ENCODE measurements at regions not wholly inside any gene's neighbourhood (a gene's known extent, or its start where the extent isn't known, plus 50 kb on each side); places are given as distances from the start of the nearest gene placed in this dataset.

DNA sequence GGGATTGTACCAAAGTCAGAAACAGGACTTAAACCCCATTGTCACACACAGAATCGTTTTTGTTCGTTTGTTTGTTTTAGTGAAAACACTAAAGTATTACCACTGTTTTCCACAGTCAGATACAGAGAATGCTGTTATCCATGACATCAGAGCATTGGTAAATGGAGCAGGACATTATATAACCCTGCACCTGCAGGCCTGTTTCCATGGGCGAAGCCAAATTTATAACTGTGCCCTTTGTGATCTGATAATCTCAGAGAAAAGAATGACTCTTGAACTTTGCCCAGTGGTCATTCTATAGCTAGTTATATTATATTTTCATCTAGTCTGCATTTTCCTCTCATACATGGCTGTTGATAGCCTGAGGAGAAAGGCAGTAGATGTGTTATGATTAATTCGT, 217.6 kb downstream of the TMEM182 start:
- H3K27me3 Mint-ChIP-seq, result peaks cover 0 to 1% of the 10 kb centered on the region in 2 donors
- H3K36me3 ChIP-seq (ENCODE audit: insufficient read depth, low read length), result no peaks in the 10 kb centered on the region
- H3K4me1 ChIP-seq (ENCODE audit: insufficient read depth, low read length), result no peaks in the 10 kb centered on the region
- DNase-seq, result no peak
- no peaks in the 10 kb centered on the region for H3K9me3 ChIP-seq (ENCODE audit: control insufficient read depth in 1 of 2, low read length in 2 of 2)
- H3K9me3 Mint-ChIP-seq, result peaks cover 0 to 2% (median 0%) of the 10 kb centered on the region in 8 donors
- no peak overlapping the region for H3K4me3 ChIP-seq (ENCODE audit: low read length in 2 of 2)
- H3K27ac ChIP-seq (ENCODE audit: low read depth, low read length), result no peak overlapping the region
- no peak overlapping the region for H3K4me3 Mint-ChIP-seq
- ChIA-PET POLR2A (ENCODE audit: partially characterized antibody) (no interaction called here), CTCF (ENCODE audit: partially characterized antibody) (no interaction called here)
- intact Hi-C loops (cut with micrococcal nuclease), result no loop called here
- no peaks in the 10 kb centered on the region for H3K27me3 ChIP-seq (ENCODE audit: insufficient read depth, low read length)
- H3K36me3 Mint-ChIP-seq, result no peaks in the 10 kb centered on the region
- H3K27ac Mint-ChIP-seq, result no peak overlapping the region
- no peaks in the 10 kb centered on the region for H3K4me1 Mint-ChIP-seq

GRCh38 chr2:102983786-102984185, 222.0 kb downstream of the TMEM182 start:
- H3K27ac Mint-ChIP-seq, result no peak overlapping the region
- Histone ChIP-seq H3K9me3 (ENCODE audit: control insufficient read depth in 1 of 2, low read length in 2 of 2) (no peaks in the 10 kb centered on the region), H3K27ac (ENCODE audit: low read depth, low read length) (no peak overlapping the region), H3K36me3 (ENCODE audit: insufficient read depth, low read length) (no peaks in the 10 kb centered on the region), H3K27me3 (ENCODE audit: insufficient read depth, low read length) (no peaks in the 10 kb centered on the region), H3K4me1 (ENCODE audit: insufficient read depth, low read length) (no peaks in the 10 kb centered on the region), H3K4me3 (ENCODE audit: low read length in 2 of 2) (no peak overlapping the region)
- peaks cover 0 to 1% of the 10 kb centered on the region in 2 donors for H3K27me3 Mint-ChIP-seq
- ChIA-PET CTCF (ENCODE audit: partially characterized antibody) (no interaction called here), POLR2A (ENCODE audit: partially characterized antibody) (no interaction called here)
- H3K4me3 Mint-ChIP-seq, result no peak overlapping the region
- intact Hi-C loops (cut with micrococcal nuclease), result no loop called here
- DNase-seq, result no peak
- no peaks in the 10 kb centered on the region for H3K4me1 Mint-ChIP-seq
- no peaks in the 10 kb centered on the region for H3K36me3 Mint-ChIP-seq
- peaks cover 0 to 4% (median under 1%) of the 10 kb centered on the region in 8 donors for H3K9me3 Mint-ChIP-seq

GRCh38 chr2:102986826-102987490, 225.1 kb downstream of the TMEM182 start:
- no peak for DNase-seq
- Histone ChIP-seq H3K9me3 (ENCODE audit: control insufficient read depth in 1 of 2, low read length in 2 of 2) (no peaks in the 10 kb centered on the region), H3K4me3 (ENCODE audit: low read length in 2 of 2) (no peak overlapping the region), H3K4me1 (ENCODE audit: insufficient read depth, low read length) (no peaks in the 10 kb centered on the region), H3K27me3 (ENCODE audit: insufficient read depth, low read length) (no peaks in the 10 kb centered on the region), H3K27ac (ENCODE audit: low read depth, low read length) (no peak overlapping the region), H3K36me3 (ENCODE audit: insufficient read depth, low read length) (no peaks in the 10 kb centered on the region)
- H3K27me3 Mint-ChIP-seq, result no peaks in the 10 kb centered on the region
- peaks cover 0 to 4% (median 0%) of the 10 kb centered on the region in 4 donors for H3K4me1 Mint-ChIP-seq
- ChIA-PET POLR2A (ENCODE audit: partially characterized antibody) (no interaction called here), CTCF (ENCODE audit: partially characterized antibody) (no interaction called here)
- H3K27ac Mint-ChIP-seq, result no peak overlapping the region
- H3K9me3 Mint-ChIP-seq, result peaks cover 0 to 2% (median under 1%) of the 10 kb centered on the region in 8 donors
- intact Hi-C loops (cut with micrococcal nuclease), result no loop called here
- no peak overlapping the region for H3K4me3 Mint-ChIP-seq
- H3K36me3 Mint-ChIP-seq, result no peaks in the 10 kb centered on the region

GRCh38 chr2:102992607-102993006, 230.8 kb downstream of the TMEM182 start:
- no peaks in the 10 kb centered on the region for H3K27me3 ChIP-seq (ENCODE audit: insufficient read depth, low read length)
- H3K4me1 ChIP-seq (ENCODE audit: insufficient read depth, low read length), result no peaks in the 10 kb centered on the region
- Mint-ChIP-seq H3K4me3 (no peak overlapping the region), H3K36me3 (no peaks in the 10 kb centered on the region), H3K9me3 (peaks cover 0 to 2% (median 0%) of the 10 kb centered on the region in 8 donors), H3K4me1 (peaks cover 0 to 4% (median 0%) of the 10 kb centered on the region in 4 donors), H3K27ac (no peak overlapping the region), H3K27me3 (no peaks in the 10 kb centered on the region)
- intact Hi-C loops (cut with micrococcal nuclease), result no loop called here
- no peak for DNase-seq
- POLR2A ChIA-PET (ENCODE audit: partially characterized antibody), result no interaction called here
- CTCF ChIA-PET (ENCODE audit: partially characterized antibody), result no interaction called here
- no peak overlapping the region for H3K4me3 ChIP-seq (ENCODE audit: low read length in 2 of 2)
- H3K36me3 ChIP-seq (ENCODE audit: insufficient read depth, low read length), result no peaks in the 10 kb centered on the region
- H3K27ac ChIP-seq (ENCODE audit: low read depth, low read length), result no peak overlapping the region
- H3K9me3 ChIP-seq (ENCODE audit: control insufficient read depth in 1 of 2, low read length in 2 of 2), result no peaks in the 10 kb centered on the region

DNA sequence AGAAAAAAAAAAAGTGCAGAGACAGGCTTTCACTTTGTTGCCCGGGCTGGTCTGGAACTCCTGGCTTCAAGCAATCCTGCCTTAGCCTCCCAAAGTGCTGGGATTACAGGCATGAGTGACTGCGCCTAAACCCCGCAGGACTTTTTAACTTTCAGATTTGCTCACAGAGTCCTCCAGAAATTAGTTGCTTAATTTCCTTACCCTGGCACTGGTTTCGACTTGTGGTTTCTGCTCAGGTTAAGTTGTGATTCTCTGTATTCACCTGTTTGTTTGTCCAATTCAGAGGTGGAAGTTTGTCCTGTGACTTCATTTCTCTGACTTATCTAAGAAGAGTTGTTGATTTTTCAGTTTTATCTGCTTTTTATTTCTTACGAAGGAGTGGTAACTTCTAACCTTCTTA, 238.1 kb downstream of the TMEM182 start:
- H3K27ac Mint-ChIP-seq, result no peak overlapping the region
- no peaks in the 10 kb centered on the region for H3K4me1 Mint-ChIP-seq
- H3K4me3 ChIP-seq (ENCODE audit: low read length in 2 of 2), result no peak overlapping the region
- no peaks in the 10 kb centered on the region for H3K27me3 Mint-ChIP-seq
- no peaks in the 10 kb centered on the region for H3K36me3 ChIP-seq (ENCODE audit: insufficient read depth, low read length)
- no peak overlapping the region for H3K4me3 Mint-ChIP-seq
- peaks cover 0 to 9% (median 3%) of the 10 kb centered on the region in 8 donors for H3K9me3 Mint-ChIP-seq
- intact Hi-C loops (cut with micrococcal nuclease), result no loop called here
- H3K4me1 ChIP-seq (ENCODE audit: insufficient read depth, low read length), result no peaks in the 10 kb centered on the region
- DNase-seq, result no peak
- CTCF ChIA-PET (ENCODE audit: partially characterized antibody), result no interaction called here
- POLR2A ChIA-PET (ENCODE audit: partially characterized antibody), result no interaction called here
- no peaks in the 10 kb centered on the region for H3K27me3 ChIP-seq (ENCODE audit: insufficient read depth, low read length)
- H3K36me3 Mint-ChIP-seq, result no peaks in the 10 kb centered on the region
- no peak overlapping the region for H3K27ac ChIP-seq (ENCODE audit: low read depth, low read length)
- no peaks in the 10 kb centered on the region for H3K9me3 ChIP-seq (ENCODE audit: control insufficient read depth in 1 of 2, low read length in 2 of 2)

DNA sequence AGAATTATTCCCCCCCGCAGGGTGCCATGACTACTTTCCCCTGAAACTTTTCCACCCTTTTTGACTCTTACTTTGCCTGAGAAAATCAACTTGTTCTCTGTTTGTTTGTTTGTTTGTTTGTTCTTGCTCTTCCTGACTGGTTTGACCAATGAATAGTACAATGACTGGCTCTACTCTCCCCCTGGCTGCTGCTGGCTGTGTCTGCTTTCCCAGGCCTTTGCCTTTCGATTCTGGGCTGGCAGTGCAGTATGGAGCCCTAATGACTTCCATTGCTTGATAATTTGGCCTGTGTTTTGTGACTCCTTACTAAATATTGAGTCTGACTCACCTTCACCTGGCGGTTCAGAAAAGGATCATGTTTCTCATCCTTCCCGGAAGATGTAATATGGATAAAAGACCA, 241.1 kb downstream of the TMEM182 start:
- Histone ChIP-seq H3K27me3 (ENCODE audit: insufficient read depth, low read length) (no peaks in the 10 kb centered on the region), H3K36me3 (ENCODE audit: insufficient read depth, low read length) (no peaks in the 10 kb centered on the region), H3K4me1 (ENCODE audit: insufficient read depth, low read length) (no peaks in the 10 kb centered on the region), H3K9me3 (ENCODE audit: control insufficient read depth in 1 of 2, low read length in 2 of 2) (no peaks in the 10 kb centered on the region), H3K4me3 (ENCODE audit: low read length in 2 of 2) (no peak overlapping the region), H3K27ac (ENCODE audit: low read depth, low read length) (no peak overlapping the region)
- Mint-ChIP-seq H3K36me3 (no peaks in the 10 kb centered on the region), H3K9me3 (peaks cover 0 to 9% (median 4%) of the 10 kb centered on the region in 8 donors), H3K4me1 (no peaks in the 10 kb centered on the region), H3K27me3 (no peaks in the 10 kb centered on the region), H3K27ac (no peak overlapping the region), H3K4me3 (no peak overlapping the region)
- intact Hi-C loops (cut with micrococcal nuclease), result no loop called here
- POLR2A ChIA-PET (ENCODE audit: partially characterized antibody), result no interaction called here
- CTCF ChIA-PET (ENCODE audit: partially characterized antibody), result no interaction called here
- no peak for DNase-seq

- Mint-ChIP-seq H3K36me3 (no peaks in the 10 kb centered on the region), H3K27me3 (no peaks in the 10 kb centered on the region), H3K27ac (no peak overlapping the region), H3K9me3 (peaks cover 0 to 9% (median 3%) of the 10 kb centered on the region in 8 donors), H3K4me1 (no peaks in the 10 kb centered on the region), H3K4me3 (no peak overlapping the region)
- no peak overlapping the region for H3K4me3 ChIP-seq (ENCODE audit: low read length in 2 of 2)
- H3K36me3 ChIP-seq (ENCODE audit: insufficient read depth, low read length), result no peaks in the 10 kb centered on the region
- H3K9me3 ChIP-seq (ENCODE audit: control insufficient read depth in 1 of 2, low read length in 2 of 2), result no peaks in the 10 kb centered on the region
- CTCF ChIA-PET (ENCODE audit: partially characterized antibody), result no interaction called here
- intact Hi-C loops (cut with micrococcal nuclease), result no loop called here
- H3K27me3 ChIP-seq (ENCODE audit: insufficient read depth, low read length), result no peaks in the 10 kb centered on the region
- no peak overlapping the region for H3K27ac ChIP-seq (ENCODE audit: low read depth, low read length)
- DNase-seq, result no peak
- no peaks in the 10 kb centered on the region for H3K4me1 ChIP-seq (ENCODE audit: insufficient read depth, low read length)
- POLR2A ChIA-PET (ENCODE audit: partially characterized antibody), result no interaction called here
Measured at GRCh38 chr2:103003750-103004260, 242.0 kb downstream of the TMEM182 start.
